ENCODE measurements at regions not wholly inside any gene's neighbourhood (a gene's known extent, or its start where the extent isn't known, plus 50 kb on each side); places are given as distances from the start of the nearest gene placed in this dataset.

- TF ChIP-seq POLR2AphosphoS5 (IDR thresholded peaks at IDR 0.05; ENCODE audit: low read depth, low read length) (no peak), EP300 (IDR thresholded peaks at IDR 0.05; ENCODE audit: borderline replicate concordance in 1 of 2, low read depth in 2 of 2, low read length in 2 of 2) (no peak), POLR2A (IDR thresholded peaks at IDR 0.05; ENCODE audit: control extremely low read depth in 1 of 2, low read depth in 2 of 2, low read length in 2 of 2) (no peak), CTCF (IDR thresholded peaks at IDR 0.05; ENCODE audit: control extremely low read depth in 1 of 3, insufficient read depth in 1 of 3, low read depth in 1 of 3, low read length in 3 of 3) (no peak), CBX8 (IDR thresholded peaks at IDR 0.05; ENCODE audit: borderline replicate concordance, low read depth, low read length) (no peak), ZNF274 (IDR thresholded peaks at IDR 0.05; ENCODE audit: borderline replicate concordance, extremely low read depth, low read length) (no peak), CHD1 (IDR thresholded peaks at IDR 0.05; ENCODE audit: low read depth, low read length) (no peak), TAF1 (IDR thresholded peaks at IDR 0.05; ENCODE audit: low read depth, low read length) (no peak), ATF3 (IDR thresholded peaks at IDR 0.05; ENCODE audit: insufficient read depth, low read depth, low read length) (no peak), GABPA (IDR thresholded peaks at IDR 0.05; ENCODE audit: borderline replicate concordance, insufficient read depth, low read length) (no peak), MAFK (IDR thresholded peaks at IDR 0.05; ENCODE audit: low read depth, low read length) (no peak), JUND (IDR thresholded peaks at IDR 0.05; ENCODE audit: low read length) (no peak)
These were observed 61.2 kb upstream of the GSC start for GRCh38 chr14:94831085-94831484.

Measured in H1 (cell line).